Ureter (tissue), 1 donor: ENCODE measurements at regions not wholly inside any gene's neighbourhood (a gene's known extent, or its start where the extent isn't known, plus 50 kb on each side); places are given as distances from the start of the nearest gene placed in this dataset.
"Not testable (repeated sequence)": the region's sequence is repeated elsewhere in the genome, so short reads cannot be mapped to it uniquely, and the experiment has no call there.

Experiments
- DNase-seq: peaks from one replicate; pipeline ENCODE4 v3.0.0-alpha.2; 2020; ENCODE audit warnings: low spot score
- donor health status: DM: yes; HTN: yes; CAD: no.

GRCh38 chr2:149716687-149717086, 129.1 kb upstream of the MMADHC start:
- no peak for DNase-seq

- DNase-seq = no peak
These were observed 128.3 kb upstream of the MMADHC start for GRCh38 chr2:149715894-149716293.

- no peak for DNase-seq
These were observed 127.5 kb upstream of the MMADHC start for GRCh38 chr2:149715005-149715592.

GRCh38 chr2:149709496-149710263, 122.1 kb upstream of the MMADHC start:
- DNase-seq = no peak

- DNase-seq = no peak
These were observed 115.7 kb upstream of the MMADHC start for GRCh38 chr2:149703281-149703680.

GRCh38 chr2:149702571-149702970, 115.0 kb upstream of the MMADHC start:
- no peak for DNase-seq

GRCh38 chr2:149701241-149701640, 113.7 kb upstream of the MMADHC start:
- DNase-seq = no peak

GRCh38 chr2:149692961-149693396, 105.4 kb upstream of the MMADHC start:
- DNase-seq = no peak

- no peak for DNase-seq
These were observed 103.2 kb upstream of the MMADHC start for GRCh38 chr2:149690825-149691224.

- DNase-seq = no peak
These were observed 99.5 kb upstream of the MMADHC start for GRCh38 chr2:149687052-149687427.

- no peak for DNase-seq
These were observed 98.8 kb upstream of the MMADHC start for GRCh38 chr2:149686136-149687051.

GRCh38 chr2:149685401-149685800, 97.8 kb upstream of the MMADHC start:
- not testable (repeated sequence) for DNase-seq

- DNase-seq = no peak
These were observed 91.7 kb upstream of the MMADHC start for GRCh38 chr2:149679286-149679685.

- no peak for DNase-seq
These were observed 89.8 kb upstream of the MMADHC start for GRCh38 chr2:149677416-149677815.

GRCh38 chr2:149670086-149670485, 82.5 kb upstream of the MMADHC start:
- DNase-seq = no peak

- no peak for DNase-seq
These were observed 79.3 kb upstream of the MMADHC start for GRCh38 chr2:149666809-149667320.

- DNase-seq = no peak
These were observed 77.3 kb upstream of the MMADHC start for GRCh38 chr2:149664896-149665295.

- no peak for DNase-seq
These were observed 75.0 kb upstream of the MMADHC start for GRCh38 chr2:149662556-149662955.

- no peak for DNase-seq
These were observed 74.3 kb upstream of the MMADHC start for GRCh38 chr2:149661844-149662243.

GRCh38 chr2:149658553-149658952, 71.0 kb upstream of the MMADHC start:
- DNase-seq = no peak

- no peak for DNase-seq
These were observed 69.9 kb upstream of the MMADHC start for GRCh38 chr2:149657401-149658040.

- DNase-seq = no peak
These were observed 69.4 kb upstream of the MMADHC start for GRCh38 chr2:149656996-149657395.
